PFSK-1 (cell line): ENCODE measurements at regions not wholly inside any gene's neighbourhood (a gene's known extent, or its start where the extent isn't known, plus 50 kb on each side); places are given as distances from the start of the nearest gene placed in this dataset.

Experiments used
- FOXP2 ChIP-seq: optimal IDR thresholded peaks from 2 replicates; pipeline ENCODE3; 2011; ENCODE audit warnings: borderline replicate concordance, control low read depth, inconsistent platforms; ENCODE audit not compliant: insufficient read depth; ENCODE audit errors: extremely low read length, extremely low read depth
- POLR2AphosphoS5 ChIP-seq: IDR thresholded peaks from 2 replicates; pipeline ENCODE4 v1.6.1; 2012; ENCODE audit warnings: low read depth, mild to moderate bottlenecking, control low read depth, low read length, moderate library complexity
- REST ChIP-seq, 2 experiments: IDR thresholded peaks; 2 replicates each; pipeline versions ENCODE4 v1.6.1 to v1.8.0; 2011 to 2012; ENCODE audit warnings: low read depth in 2 of 2, low read length in 2 of 2, control low read depth in 1 of 2, inconsistent platforms in 1 of 2, mild to moderate bottlenecking in 1 of 2, moderate library complexity in 1 of 2; ENCODE audit not compliant: insufficient read depth in 1 of 2
- SIN3A ChIP-seq: IDR thresholded peaks from 2 replicates; pipeline ENCODE4 v1.6.1; 2012; ENCODE audit warnings: mild to moderate bottlenecking, low read length, moderate library complexity, borderline replicate concordance; ENCODE audit not compliant: insufficient read depth
- TAF1 ChIP-seq: IDR thresholded peaks from 2 replicates; pipeline ENCODE4 v1.6.1; 2012; ENCODE audit warnings: low read length, control low read depth, borderline replicate concordance; ENCODE audit not compliant: insufficient read depth

- no peak for TF ChIP-seq TAF1
Observed at GRCh38 chr2:133886735-133887675, 318.7 kb upstream of the NCKAP5 start.

GRCh38 chr2:133887676-133888040 is 319.4 kb upstream of the NCKAP5 start:
- TF ChIP-seq SIN3A: no peak
- TF ChIP-seq POLR2AphosphoS5: no peak
- TF ChIP-seq FOXP2: no peak
- TF ChIP-seq TAF1: no peak
- TF ChIP-seq REST (IDR thresholded peaks at IDR 0.05; ENCODE audit: insufficient read depth in 1 of 2, low read depth in 2 of 2, low read length in 2 of 2): no peak

GRCh38 chr2:133888107-133888506 is 319.8 kb upstream of the NCKAP5 start:
- TF ChIP-seq FOXP2: no peak
- TF ChIP-seq SIN3A: no peak
- no peak for TF ChIP-seq REST (IDR thresholded peaks at IDR 0.05; ENCODE audit: insufficient read depth in 1 of 2, low read depth in 2 of 2, low read length in 2 of 2)
- no peak for TF ChIP-seq POLR2AphosphoS5
- no peak for TF ChIP-seq TAF1

GRCh38 chr2:133888621-133889219 is 320.5 kb upstream of the NCKAP5 start:
- TF ChIP-seq REST (IDR thresholded peaks at IDR 0.05; ENCODE audit: insufficient read depth in 1 of 2, low read depth in 2 of 2, low read length in 2 of 2) (no peak), TAF1 (no peak), SIN3A (no peak), FOXP2 (no peak), POLR2AphosphoS5 (no peak)

GRCh38 chr2:133892352-133892913 is 324.2 kb upstream of the NCKAP5 start:
- TF ChIP-seq FOXP2 (no peak), POLR2AphosphoS5 (no peak), REST (IDR thresholded peaks at IDR 0.05; ENCODE audit: insufficient read depth in 1 of 2, low read depth in 2 of 2, low read length in 2 of 2) (no peak), SIN3A (no peak), TAF1 (no peak)
